ENCODE measurements at regions not wholly inside any gene's neighbourhood (a gene's known extent, or its start where the extent isn't known, plus 50 kb on each side); places are given as distances from the start of the nearest gene placed in this dataset.

DNA sequence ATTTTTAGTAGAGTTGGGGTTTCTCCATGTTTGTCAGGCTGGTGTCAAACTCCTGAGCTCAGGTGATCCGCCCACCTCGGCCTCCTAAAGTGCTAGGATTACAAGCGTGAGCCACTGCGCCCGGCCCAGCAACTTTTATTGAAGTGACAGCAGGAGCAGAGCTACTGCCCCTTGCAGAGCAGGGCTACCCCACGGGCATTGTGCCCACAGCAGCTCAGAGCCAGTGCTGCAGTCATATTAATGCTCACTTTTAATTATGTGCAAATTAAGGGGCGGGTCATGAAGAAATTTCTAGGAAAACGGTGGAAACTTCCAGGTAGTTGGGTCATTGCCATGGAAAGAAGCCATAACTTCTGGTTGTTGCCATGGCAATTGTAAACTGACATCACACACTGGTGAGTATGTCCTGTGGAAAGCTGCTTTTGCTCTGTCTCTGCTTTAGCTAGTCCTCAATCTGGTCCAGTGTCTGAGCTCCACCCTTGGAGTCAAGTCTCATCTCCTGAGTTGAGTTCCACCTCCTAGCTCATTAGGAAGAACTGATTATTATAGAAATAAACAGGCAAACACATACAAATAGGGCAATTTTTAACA, 127.3 kb upstream of the ADGRL4 start:
- Histone ChIP-seq H3K18ac (ENCODE audit: extremely low read depth, low read length) (no peak overlapping the region), H3K9ac (replicated peaks in 1 of 4; ENCODE audit: extremely low read depth in 1 of 4, low read depth in 3 of 4, low read length in 3 of 4) (no peak overlapping the region), H3K23me2 (ENCODE audit: low read depth, low read length) (no peaks in the 10 kb centered on the region), H2AFZ (ENCODE audit: low read length) (no peak overlapping the region), H3K9me3 (ENCODE audit: insufficient read depth in 2 of 2, low read depth in 1 of 2, low read length in 1 of 2) (peaks cover 3 to 7% of the 10 kb centered on the region in 2 experiments; a peak in 2 of 4 replicates), H3K27me3 (replicated peaks in 1 of 4; ENCODE audit: control insufficient read depth in 3 of 4, extremely low read depth in 1 of 4, insufficient read depth in 3 of 4, low read length in 3 of 4) (no peaks in the 10 kb centered on the region), H3K27ac (ENCODE audit: low read depth, low read length) (no peak overlapping the region), H3K4me1 (replicated peaks in 1 of 4; ENCODE audit: control insufficient read depth in 3 of 4, insufficient read depth in 4 of 4, low read length in 3 of 4) (no peaks in the 10 kb centered on the region), H3K14ac (ENCODE audit: insufficient read length) (no peak overlapping the region), H4K5ac (ENCODE audit: insufficient read length, low read depth, low read length) (no peak overlapping the region), H4K20me1 (replicated peaks in 1 of 2; ENCODE audit: control insufficient read depth in 1 of 2, insufficient read depth in 2 of 2, low read length in 2 of 2) (no peaks in the 10 kb centered on the region), H2BK20ac (ENCODE audit: low read length) (no peak overlapping the region), H4K91ac (replicated peaks; ENCODE audit: insufficient read length, low read length) (no peak overlapping the region), H3K4me3 (ENCODE audit: extremely low read depth in 1 of 4, insufficient read depth in 2 of 4, low read depth in 3 of 4, low read length in 4 of 4) (no peak overlapping the region), H3K4me2 (ENCODE audit: insufficient read depth in 1 of 2, low read depth in 2 of 2, low read length in 2 of 2) (no peak overlapping the region), H3K23ac (ENCODE audit: insufficient read length) (no peak overlapping the region), H3K36me3 (ENCODE audit: control insufficient read depth in 2 of 4, insufficient read depth in 4 of 4, low read length in 3 of 4) (peaks cover 0 to 2% (median 0%) of the 10 kb centered on the region in 4 experiments; a peak in 1 of 8 replicates), H3K4ac (replicated peaks; ENCODE audit: insufficient read length, low read depth, low read length) (no peak overlapping the region), H4K8ac (ENCODE audit: extremely low read depth, insufficient read depth, low read length) (no peak overlapping the region), H2AK5ac (ENCODE audit: low read depth, low read length) (no peak overlapping the region), H2BK15ac (ENCODE audit: low read length) (no peak overlapping the region), H2BK120ac (replicated peaks; ENCODE audit: low read depth, low read length) (no peak overlapping the region), H3K79me1 (ENCODE audit: low read depth, low read length) (no peaks in the 10 kb centered on the region), H2BK5ac (ENCODE audit: low read depth, low read length) (no peak overlapping the region), H3K56ac (replicated peaks; ENCODE audit: insufficient read length, low read depth, low read length) (no peak overlapping the region), H2BK12ac (ENCODE audit: low read depth, low read length) (no peak overlapping the region), H3K79me2 (ENCODE audit: control insufficient read depth in 1 of 2, insufficient read depth in 2 of 2, low read length in 2 of 2) (no peaks in the 10 kb centered on the region)
- WGBS, 2 experiments (ENCODE audit: extremely low coverage in 1 of 2, insufficient coverage in 1 of 2, insufficient read length in 1 of 2, insufficient replicate concordance in 2 of 2, low coverage in 1 of 2, low lambda C conversion rate in 2 of 2, missing lambda C conversion rate in 1 of 2) = 98% methylated on average over 7 of the region's 8 CpGs; no CpG with 5 or more reads in 1 of the 2 experiments
- no peak for TF ChIP-seq SIX5 (IDR thresholded peaks at IDR 0.05; ENCODE audit: low read depth, low read length)
- TF ChIP-seq BRCA1 (IDR thresholded peaks at IDR 0.05; ENCODE audit: low read depth, low read length) = no peak
- TF ChIP-seq SIN3A (conservative IDR thresholded peaks at IDR 0.05 in 1 of 2, IDR thresholded peaks at IDR 0.05 in 1 of 2; ENCODE audit: low read depth in 1 of 2, low read length in 2 of 2) = no peak
- TF ChIP-seq JUN (IDR thresholded peaks at IDR 0.05; ENCODE audit: low read depth, low read length) = no peak
- no peak for TF ChIP-seq CBX8 (IDR thresholded peaks at IDR 0.05; ENCODE audit: borderline replicate concordance, low read depth, low read length)
- no peak for TF ChIP-seq RFX5 (IDR thresholded peaks at IDR 0.05; ENCODE audit: borderline replicate concordance, low read depth, low read length)
- no peak for TF ChIP-seq BCL11A (IDR thresholded peaks at IDR 0.05; ENCODE audit: low read depth in 2 of 2, low read length in 2 of 2)
- TF ChIP-seq, protein P1, sequence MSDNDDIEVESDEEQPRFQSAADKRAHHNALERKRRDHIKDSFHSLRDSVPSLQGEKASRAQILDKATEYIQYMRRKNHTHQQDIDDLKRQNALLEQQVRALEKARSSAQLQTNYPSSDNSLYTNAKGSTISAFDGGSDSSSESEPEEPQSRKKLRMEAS (IDR thresholded peaks at IDR 0.05) = no peak
- TF ChIP-seq SP1 (IDR thresholded peaks at IDR 0.05; ENCODE audit: low read depth, low read length) = no peak
- DNase-seq (ENCODE audit: low read depth in 1 of 2, low spot score in 2 of 2) (no peak), FAIRE-seq (no peak)
- ChIA-PET CTCF (ENCODE audit: partially characterized antibody) (interaction anchor here (0.7 kb wide), 1 partner anchor 12 kb away, joined by 3 read pairs; no protein-coding TSS in a partner anchor), POLR2A (ENCODE audit: partially characterized antibody) (no interaction called here)

All from H1 (cell line).